ENCODE measurements at regions not wholly inside any gene's neighbourhood (a gene's known extent, or its start where the extent isn't known, plus 50 kb on each side); places are given as distances from the start of the nearest gene placed in this dataset.

DNA sequence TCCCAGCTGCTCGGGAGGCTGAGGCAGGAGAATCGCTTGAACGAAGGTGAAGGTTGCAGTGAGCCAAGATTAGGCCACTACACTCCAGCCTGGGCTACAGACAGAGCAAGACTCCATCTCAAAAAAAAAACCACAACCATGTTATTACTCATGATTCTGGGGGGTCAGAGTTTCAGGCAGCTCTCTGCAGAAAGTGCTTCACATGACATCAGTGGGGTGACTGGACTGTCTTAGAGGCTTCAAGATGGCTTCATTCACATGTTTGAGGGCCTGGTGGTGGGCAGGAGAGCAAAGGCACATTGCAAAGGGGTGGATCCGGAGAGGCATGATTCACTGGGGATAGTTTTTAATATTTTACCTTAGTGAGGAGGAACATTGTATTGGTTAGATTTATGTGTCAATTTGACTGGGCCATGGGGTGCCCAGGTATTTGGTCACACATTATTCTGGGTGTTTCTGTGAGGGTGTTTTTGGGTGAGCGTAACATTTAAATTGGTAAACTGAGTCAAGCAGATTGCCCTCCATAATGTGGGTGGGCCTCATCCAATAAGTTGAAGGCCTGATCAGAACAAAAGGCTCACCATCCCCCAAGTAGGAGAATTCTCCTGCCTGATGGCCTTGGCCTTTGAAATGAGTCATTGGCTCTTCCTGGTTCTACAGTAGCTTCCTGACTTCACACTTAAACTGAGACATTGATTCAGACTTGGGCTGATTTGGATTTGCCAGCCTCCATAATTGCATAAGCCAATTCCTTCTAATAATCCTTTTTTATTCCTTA lies 109.8 kb downstream of the GOSR1 start:
- no peak for TF ChIP-seq CTCF (IDR thresholded peaks at IDR 0.05)
- no peak for TF ChIP-seq POLR2A (IDR thresholded peaks at IDR 0.05)
